Inflammatory macrophage treated with lipopolysaccharide for 1 hour (primary cell): ENCODE measurements at regions not wholly inside any gene's neighbourhood (a gene's known extent, or its start where the extent isn't known, plus 50 kb on each side); places are given as distances from the start of the nearest gene placed in this dataset.

Source experiments
- DNase-seq, 2 donors: peaks; one replicate each; pipeline ENCODE4 v3.0.0-alpha.2; 2020 to 2022

- DNase-seq, result no peak
Measured at GRCh38 chr3:80141557-80141956, 373.8 kb upstream of the ROBO1 start.

- DNase-seq, result no peak
Measured at GRCh38 chr3:80116281-80116680, 348.5 kb upstream of the ROBO1 start.

GRCh38 chr3:80114694-80115093 lies 346.9 kb upstream of the ROBO1 start:
- DNase-seq, result no peak

- DNase-seq, result no peak
Measured at GRCh38 chr3:80113331-80113730, 345.5 kb upstream of the ROBO1 start.

- no peak for DNase-seq
Measured at GRCh38 chr3:80099559-80100066, 331.8 kb upstream of the ROBO1 start.

- DNase-seq, result no peak
Measured at GRCh38 chr3:80097674-80098073, 329.9 kb upstream of the ROBO1 start.

GRCh38 chr3:80096909-80097308 lies 329.1 kb upstream of the ROBO1 start:
- no peak for DNase-seq

- no peak for DNase-seq
Measured at GRCh38 chr3:80094589-80094988, 326.8 kb upstream of the ROBO1 start.

- no peak for DNase-seq
Measured at GRCh38 chr3:80087767-80088166, 320.0 kb upstream of the ROBO1 start.

GRCh38 chr3:80086426-80086825 lies 318.6 kb upstream of the ROBO1 start:
- DNase-seq, result no peak

GRCh38 chr3:80079886-80080285 lies 312.1 kb upstream of the ROBO1 start:
- DNase-seq, result no peak

- no peak for DNase-seq
Measured at GRCh38 chr3:80068459-80068858, 300.7 kb upstream of the ROBO1 start.

GRCh38 chr3:80063535-80063934 lies 295.7 kb upstream of the ROBO1 start:
- no peak for DNase-seq

GRCh38 chr3:80060664-80061063 lies 292.9 kb upstream of the ROBO1 start:
- DNase-seq, result no peak

GRCh38 chr3:80055306-80055705 lies 287.5 kb upstream of the ROBO1 start:
- DNase-seq, result no peak

GRCh38 chr3:80052271-80052670 lies 284.5 kb upstream of the ROBO1 start:
- DNase-seq, result no peak

GRCh38 chr3:80051602-80051962 lies 283.8 kb upstream of the ROBO1 start:
- no peak for DNase-seq

- DNase-seq, result no peak
Measured at GRCh38 chr3:80050826-80051601, 283.2 kb upstream of the ROBO1 start.

- DNase-seq, result no peak
Measured at GRCh38 chr3:80043226-80043625, 275.4 kb upstream of the ROBO1 start.

- DNase-seq, result no peak
Measured at GRCh38 chr3:80040067-80040466, 272.3 kb upstream of the ROBO1 start.

GRCh38 chr3:80036176-80036575 lies 268.4 kb upstream of the ROBO1 start:
- DNase-seq, result no peak

- DNase-seq, result no peak
Measured at GRCh38 chr3:80035021-80035420, 267.2 kb upstream of the ROBO1 start.

GRCh38 chr3:80023010-80023409 lies 255.2 kb upstream of the ROBO1 start:
- no peak for DNase-seq

- no peak for DNase-seq
Measured at GRCh38 chr3:80018375-80018774, 250.6 kb upstream of the ROBO1 start.

GRCh38 chr3:80017369-80017768 lies 249.6 kb upstream of the ROBO1 start:
- DNase-seq, result no peak
